ENCODE measurements at regions not wholly inside any gene's neighbourhood (a gene's known extent, or its start where the extent isn't known, plus 50 kb on each side); places are given as distances from the start of the nearest gene placed in this dataset.
A peak's percentile ranks its signal among the peaks of the same experiment; 100 is the strongest.
"Not testable (repeated sequence)": the region's sequence is repeated elsewhere in the genome, so short reads cannot be mapped to it uniquely, and the experiment has no call there.

DNA sequence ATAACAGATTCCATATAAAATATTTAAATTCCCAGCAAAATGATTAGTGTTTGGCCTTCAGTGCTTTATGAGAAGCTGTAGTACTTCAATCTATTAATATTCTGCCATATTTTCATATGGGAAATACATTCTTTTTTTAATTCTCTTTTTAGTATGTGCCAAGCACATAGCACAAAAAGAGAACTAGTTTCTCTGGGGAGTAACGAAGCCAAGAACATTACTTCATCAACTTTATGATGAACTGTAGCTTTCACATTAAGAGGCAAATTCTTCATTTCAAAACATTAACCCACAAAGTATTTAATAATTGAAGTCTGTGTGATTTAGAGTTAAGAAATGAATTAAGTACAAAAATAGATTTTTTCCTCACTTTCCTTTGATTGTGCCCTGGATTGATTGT lies 281.0 kb upstream of the EYS start:
- 34% methylated on average over 1 of the region's 1 CpG for WGBS (ENCODE audit: missing lambda C conversion rate)
- DNase-seq (ENCODE audit: low read depth in 1 of 2, low spot score in 1 of 2) = no peak
- Histone ChIP-seq H3K4me1 (no peaks in the 10 kb centered on the region), H3K4me3 (no peak overlapping the region), H3K9me3 (no peaks in the 10 kb centered on the region), H3K4me2 (no peak overlapping the region), H3K27ac (no peak overlapping the region)
- no peak for FAIRE-seq
- ChIA-PET POLR2A (no interaction called here), CTCF (no interaction called here)
- TF ChIP-seq BHLHE40 (IDR thresholded peaks at IDR 0.05; ENCODE audit: low read depth, low read length) = no peak
- TF ChIP-seq JUNB (IDR thresholded peaks at IDR 0.05) = no peak
- no peak for TF ChIP-seq CBX8 (IDR thresholded peaks at IDR 0.05)
- TF ChIP-seq NR3C1 (IDR thresholded peaks at IDR 0.05) = no peak
- TF ChIP-seq POLR2AphosphoS2 (conservative IDR thresholded peaks at IDR 0.05; ENCODE audit: low read length) = no peak
- TF ChIP-seq RCOR1 (IDR thresholded peaks at IDR 0.05; ENCODE audit: low read depth, low read length) = no peak
- TF ChIP-seq, protein P1, sequence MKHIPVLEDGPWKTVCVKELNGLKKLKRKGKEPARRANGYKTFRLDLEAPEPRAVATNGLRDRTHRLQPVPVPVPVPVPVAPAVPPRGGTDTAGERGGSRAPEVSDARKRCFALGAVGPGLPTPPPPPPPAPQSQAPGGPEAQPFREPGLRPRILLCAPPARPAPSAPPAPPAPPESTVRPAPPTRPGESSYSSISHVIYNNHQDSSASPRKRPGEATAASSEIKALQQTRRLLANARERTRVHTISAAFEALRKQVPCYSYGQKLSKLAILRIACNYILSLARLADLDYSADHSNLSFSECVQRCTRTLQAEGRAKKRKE (CRISPR knock-in tag; IDR thresholded peaks at IDR 0.05; ENCODE audit: low read depth) = no peak
- TF ChIP-seq HOXA7 (CRISPR knock-in tag; IDR thresholded peaks at IDR 0.05) = no peak
- TF ChIP-seq CHD4 (IDR thresholded peaks at IDR 0.05; ENCODE audit: borderline replicate concordance) = no peak
- TF ChIP-seq JUN (IDR thresholded peaks at IDR 0.05) = no peak
- TF ChIP-seq ZFP36 (IDR thresholded peaks at IDR 0.05; ENCODE audit: borderline replicate concordance, partially characterized antibody) = no peak
- no peak for TF ChIP-seq EP300 (IDR thresholded peaks at IDR 0.05)
- no peak for TF ChIP-seq ESRRA (IDR thresholded peaks at IDR 0.05; ENCODE audit: borderline replicate concordance, low read length)
- TF ChIP-seq, protein P2, sequence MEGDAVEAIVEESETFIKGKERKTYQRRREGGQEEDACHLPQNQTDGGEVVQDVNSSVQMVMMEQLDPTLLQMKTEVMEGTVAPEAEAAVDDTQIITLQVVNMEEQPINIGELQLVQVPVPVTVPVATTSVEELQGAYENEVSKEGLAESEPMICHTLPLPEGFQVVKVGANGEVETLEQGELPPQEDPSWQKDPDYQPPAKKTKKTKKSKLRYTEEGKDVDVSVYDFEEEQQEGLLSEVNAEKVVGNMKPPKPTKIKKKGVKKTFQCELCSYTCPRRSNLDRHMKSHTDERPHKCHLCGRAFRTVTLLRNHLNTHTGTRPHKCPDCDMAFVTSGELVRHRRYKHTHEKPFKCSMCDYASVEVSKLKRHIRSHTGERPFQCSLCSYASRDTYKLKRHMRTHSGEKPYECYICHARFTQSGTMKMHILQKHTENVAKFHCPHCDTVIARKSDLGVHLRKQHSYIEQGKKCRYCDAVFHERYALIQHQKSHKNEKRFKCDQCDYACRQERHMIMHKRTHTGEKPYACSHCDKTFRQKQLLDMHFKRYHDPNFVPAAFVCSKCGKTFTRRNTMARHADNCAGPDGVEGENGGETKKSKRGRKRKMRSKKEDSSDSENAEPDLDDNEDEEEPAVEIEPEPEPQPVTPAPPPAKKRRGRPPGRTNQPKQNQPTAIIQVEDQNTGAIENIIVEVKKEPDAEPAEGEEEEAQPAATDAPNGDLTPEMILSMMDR (IDR thresholded peaks at IDR 0.05) = no peak
- no peak for TF ChIP-seq KDM1A (IDR thresholded peaks at IDR 0.05; ENCODE audit: low read depth)
- TF ChIP-seq, protein P3, sequence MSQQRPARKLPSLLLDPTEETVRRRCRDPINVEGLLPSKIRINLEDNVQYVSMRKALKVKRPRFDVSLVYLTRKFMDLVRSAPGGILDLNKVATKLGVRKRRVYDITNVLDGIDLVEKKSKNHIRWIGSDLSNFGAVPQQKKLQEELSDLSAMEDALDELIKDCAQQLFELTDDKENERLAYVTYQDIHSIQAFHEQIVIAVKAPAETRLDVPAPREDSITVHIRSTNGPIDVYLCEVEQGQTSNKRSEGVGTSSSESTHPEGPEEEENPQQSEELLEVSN (IDR thresholded peaks at IDR 0.05; ENCODE audit: borderline replicate concordance, low read depth) = no peak
- no peak for TF ChIP-seq HEYL (CRISPR knock-in tag; IDR thresholded peaks at IDR 0.05)
- TF ChIP-seq, protein P4, sequence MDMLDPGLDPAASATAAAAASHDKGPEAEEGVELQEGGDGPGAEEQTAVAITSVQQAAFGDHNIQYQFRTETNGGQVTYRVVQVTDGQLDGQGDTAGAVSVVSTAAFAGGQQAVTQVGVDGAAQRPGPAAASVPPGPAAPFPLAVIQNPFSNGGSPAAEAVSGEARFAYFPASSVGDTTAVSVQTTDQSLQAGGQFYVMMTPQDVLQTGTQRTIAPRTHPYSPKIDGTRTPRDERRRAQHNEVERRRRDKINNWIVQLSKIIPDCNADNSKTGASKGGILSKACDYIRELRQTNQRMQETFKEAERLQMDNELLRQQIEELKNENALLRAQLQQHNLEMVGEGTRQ (IDR thresholded peaks at IDR 0.05) = no peak
- no peak for ATAC-seq

DNA sequence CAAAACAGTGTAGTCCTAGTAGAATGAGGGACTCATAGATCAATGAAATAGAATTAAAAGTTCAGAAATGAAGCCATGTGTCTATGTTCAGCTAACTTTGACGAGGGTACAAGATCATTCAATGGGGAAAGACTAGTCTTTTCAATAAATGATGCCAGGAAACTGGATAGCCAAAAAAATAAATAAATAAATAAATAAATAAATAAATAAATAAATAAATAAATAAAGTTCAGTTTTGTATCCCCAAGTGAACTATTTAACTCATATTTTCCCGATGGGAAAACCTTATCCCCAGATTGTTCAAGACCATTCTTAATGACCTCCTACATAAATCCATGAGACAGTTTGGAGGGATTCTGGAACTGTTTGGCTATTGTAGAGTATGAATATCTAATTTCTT lies 277.1 kb upstream of the EYS start:
- 40% methylated on average over 2 of the region's 2 CpGs for WGBS (ENCODE audit: missing lambda C conversion rate)
- ATAC-seq = no peak
- CTCF ChIA-PET = no interaction called here

DNA sequence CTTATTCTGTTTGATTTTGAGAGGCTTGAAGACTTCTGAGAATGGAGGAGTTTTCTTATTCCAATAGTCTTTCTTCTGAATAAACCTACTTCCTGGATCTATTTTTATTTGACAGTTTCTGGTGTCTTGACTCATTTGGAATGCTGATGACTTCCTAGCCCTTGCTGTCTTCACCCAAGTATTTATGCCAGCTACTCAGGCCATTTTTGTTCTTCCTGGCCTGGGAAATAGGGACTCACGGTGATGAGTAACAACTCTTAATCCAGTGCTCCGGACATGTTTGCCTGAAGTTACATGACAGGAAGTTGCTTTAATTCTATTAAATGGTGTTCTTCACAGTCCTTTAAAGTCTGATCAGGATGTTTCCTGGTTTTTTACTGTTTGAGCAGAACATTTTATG lies 272.1 kb upstream of the EYS start:
- Histone ChIP-seq H3K9me3 (no peaks in the 10 kb centered on the region), H3K4me2 (no peak overlapping the region), H3K4me3 (no peak overlapping the region), H3K27ac (no peak overlapping the region), H3K4me1 (no peaks in the 10 kb centered on the region)
- ChIA-PET CTCF (no interaction called here), POLR2A (no interaction called here)
- FAIRE-seq (no peak), DNase-seq (ENCODE audit: low read depth in 1 of 2, low spot score in 1 of 2) (no peak), ATAC-seq (no peak)
- no peak for TF ChIP-seq BHLHE40 (IDR thresholded peaks at IDR 0.05; ENCODE audit: low read depth, low read length)
- no peak for TF ChIP-seq ZFP36 (IDR thresholded peaks at IDR 0.05; ENCODE audit: borderline replicate concordance, partially characterized antibody)
- TF ChIP-seq FOSB (CRISPR knock-in tag; IDR thresholded peaks at IDR 0.05) = no peak
- no peak for TF ChIP-seq TFCP2L1 (CRISPR knock-in tag; IDR thresholded peaks at IDR 0.05)
- TF ChIP-seq, protein P4 (IDR thresholded peaks at IDR 0.05) = no peak
- no peak for TF ChIP-seq PHF8 (IDR thresholded peaks at IDR 0.05; ENCODE audit: borderline replicate concordance, low read depth)
- TF ChIP-seq RNF2 (IDR thresholded peaks at IDR 0.05; ENCODE audit: borderline replicate concordance, low read depth) = no peak
- TF ChIP-seq, protein P5, sequence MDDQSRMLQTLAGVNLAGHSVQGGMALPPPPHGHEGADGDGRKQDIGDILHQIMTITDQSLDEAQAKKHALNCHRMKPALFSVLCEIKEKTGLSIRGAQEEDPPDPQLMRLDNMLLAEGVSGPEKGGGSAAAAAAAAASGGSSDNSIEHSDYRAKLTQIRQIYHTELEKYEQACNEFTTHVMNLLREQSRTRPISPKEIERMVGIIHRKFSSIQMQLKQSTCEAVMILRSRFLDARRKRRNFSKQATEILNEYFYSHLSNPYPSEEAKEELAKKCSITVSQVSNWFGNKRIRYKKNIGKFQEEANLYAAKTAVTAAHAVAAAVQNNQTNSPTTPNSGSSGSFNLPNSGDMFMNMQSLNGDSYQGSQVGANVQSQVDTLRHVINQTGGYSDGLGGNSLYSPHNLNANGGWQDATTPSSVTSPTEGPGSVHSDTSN (IDR thresholded peaks at IDR 0.05) = no peak
- 65% methylated on average over 2 of the region's 2 CpGs for WGBS (ENCODE audit: missing lambda C conversion rate)

More for the DNA sequence above, 277.1 kb upstream of the EYS start:
- no peaks in the 10 kb centered on the region for H3K9me3 ChIP-seq
- no peak for TF ChIP-seq EHF (CRISPR knock-in tag; IDR thresholded peaks at IDR 0.05)
- peak; percentile 53 for TF ChIP-seq ZC3H11A (IDR thresholded peaks at IDR 0.05)
- TF ChIP-seq ESRRA (IDR thresholded peaks at IDR 0.05; ENCODE audit: borderline replicate concordance, low read length) = no peak
- no peak for TF ChIP-seq ZSCAN20 (CRISPR knock-in tag; IDR thresholded peaks at IDR 0.05)
- no peak for TF ChIP-seq BHLHE40 (IDR thresholded peaks at IDR 0.05; ENCODE audit: low read depth, low read length)
- no peak for TF ChIP-seq EHMT2 (IDR thresholded peaks at IDR 0.05; ENCODE audit: low read depth)
- no peak for TF ChIP-seq JUN (IDR thresholded peaks at IDR 0.05)
- FAIRE-seq = no peak
- H3K4me3 ChIP-seq = no peak overlapping the region
- POLR2A ChIA-PET = no interaction called here
- no peak for DNase-seq (ENCODE audit: low read depth in 1 of 2, low spot score in 1 of 2)
- H3K27ac ChIP-seq = no peak overlapping the region
- no peaks in the 10 kb centered on the region for H3K4me1 ChIP-seq
- no peak overlapping the region for H3K4me2 ChIP-seq

DNA sequence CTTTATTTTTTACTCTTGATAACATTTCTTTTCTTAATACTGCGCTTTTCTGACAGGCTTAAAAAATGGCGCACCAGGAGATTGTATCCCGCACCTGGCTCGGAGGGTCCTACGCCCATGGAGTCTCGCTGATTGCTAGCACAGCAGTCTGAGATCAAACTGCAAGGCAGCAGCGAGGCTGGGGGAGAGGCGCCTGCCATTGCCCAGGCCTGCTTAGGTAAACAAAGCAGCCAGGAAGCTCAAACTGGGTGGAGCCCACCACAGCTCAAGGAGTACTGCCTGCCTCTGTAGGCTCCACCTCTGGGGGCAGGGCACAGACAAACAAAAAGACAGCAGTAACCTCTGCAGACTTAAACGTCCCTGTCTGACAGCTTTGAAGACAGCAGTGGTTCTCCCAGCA lies 264.2 kb upstream of the EYS start:
- FAIRE-seq; H3K4me2 ChIP-seq; POLR2A ChIA-PET; H3K4me1 ChIP-seq; H3K9me3 ChIP-seq; ATAC-seq; DNase-seq (ENCODE audit: low read depth in 1 of 2, low spot score in 1 of 2); H3K27ac ChIP-seq; H3K4me3 ChIP-seq; CTCF ChIA-PET: not testable (repeated sequence)
- WGBS (ENCODE audit: missing lambda C conversion rate) = 87% methylated on average over 8 of the region's 9 CpGs

Data from A549 (cell line).